Fibroblast of pulmonary artery (primary cell): ENCODE measurements at regions not wholly inside any gene's neighbourhood (a gene's known extent, or its start where the extent isn't known, plus 50 kb on each side); places are given as distances from the start of the nearest gene placed in this dataset.

ENCODE experiments used
- DNase-seq: peaks from one replicate; pipeline ENCODE4 v3.0.0-alpha.2; 2010; ENCODE audit warnings: low read depth
- H3K4me3 ChIP-seq: replicated peaks from 2 replicates; pipeline ENCODE4 v1.5.1; 2011; ENCODE audit warnings: low read depth, mild to moderate bottlenecking, control low read depth, low read length, moderate library complexity
- CTCF ChIP-seq: IDR thresholded peaks from 2 replicates; pipeline ENCODE4 v1.5.1; 2011; ENCODE audit warnings: mild to moderate bottlenecking, control low read depth, low read length, inconsistent platforms; ENCODE audit errors: missing control alignments

DNA sequence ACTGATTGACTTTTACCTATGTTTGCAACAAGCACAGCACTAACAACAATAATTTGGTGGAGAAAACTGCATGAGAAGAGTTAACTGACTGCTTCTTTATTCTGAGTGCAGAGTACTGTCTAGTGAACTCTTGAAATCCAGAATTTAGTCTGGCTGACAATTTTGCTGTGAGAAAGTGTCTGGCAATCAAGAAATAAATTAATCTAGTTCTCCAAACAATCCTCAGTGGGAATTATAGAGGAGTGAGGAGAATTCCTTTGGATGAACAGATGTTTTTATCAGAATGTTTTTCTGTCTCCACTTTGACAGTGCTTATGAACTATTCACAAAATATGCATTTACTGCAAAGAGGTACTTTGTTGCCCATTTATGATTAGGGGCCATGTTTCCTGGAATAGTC is 694.9 kb upstream of the LRRN3 start:
- DNase-seq = no peak
- H3K4me3 ChIP-seq = no peak overlapping the region
- TF ChIP-seq CTCF = no peak

DNA sequence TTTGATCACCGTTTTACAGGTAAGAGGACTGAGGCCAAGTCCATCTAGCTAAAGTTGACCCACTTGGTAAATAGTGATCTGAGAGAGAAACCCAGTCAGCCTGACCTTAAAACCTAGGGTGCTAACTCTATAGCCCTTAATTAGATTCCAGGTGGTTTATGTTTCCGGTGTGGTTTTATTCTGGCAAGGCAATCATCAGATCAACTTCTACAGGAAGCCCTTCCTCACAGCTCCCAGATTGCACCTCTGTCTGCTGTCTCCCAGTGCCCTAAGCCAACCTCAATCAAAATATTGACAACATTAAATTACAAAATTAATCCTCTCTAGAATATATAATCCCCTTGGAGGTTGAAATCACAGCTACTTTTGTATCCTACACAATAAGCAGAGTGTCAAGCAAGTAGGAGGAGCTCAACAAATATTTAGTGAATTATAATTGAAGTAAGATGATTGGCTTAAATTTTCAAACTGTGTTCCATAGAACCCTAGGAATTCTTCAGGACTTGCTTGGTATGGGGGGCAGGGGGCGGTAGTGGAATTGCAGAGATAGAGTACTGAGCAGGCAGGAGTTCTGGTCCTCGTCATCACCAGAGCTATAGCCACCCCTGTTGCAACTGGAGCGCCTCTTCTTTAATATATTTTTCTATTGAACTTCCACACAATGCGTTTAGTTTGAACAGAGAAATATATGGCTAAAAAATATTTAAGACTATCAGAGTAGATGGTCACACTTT is 692.8 kb upstream of the LRRN3 start:
- no peak for TF ChIP-seq CTCF
- DNase-seq = no peak
- no peak overlapping the region for H3K4me3 ChIP-seq

DNA sequence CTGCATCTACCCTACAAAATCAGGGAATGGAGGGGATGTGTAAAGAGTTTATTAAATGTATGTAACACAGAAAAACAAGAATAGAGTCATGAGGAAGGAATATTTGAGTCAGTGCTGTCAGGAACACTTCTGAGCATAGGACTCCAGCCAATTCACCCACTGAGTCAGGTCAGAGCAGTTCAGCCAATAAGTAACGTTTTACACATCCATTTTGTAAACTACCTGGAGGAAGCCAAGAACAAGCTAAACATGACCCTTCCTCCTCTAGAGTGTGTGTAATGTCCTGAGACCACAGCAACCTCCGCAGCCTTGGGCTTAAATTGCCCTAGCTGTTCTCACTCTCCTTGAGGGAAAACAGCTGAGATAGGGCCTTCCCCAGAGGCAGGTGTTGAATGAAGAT is 691.5 kb upstream of the LRRN3 start:
- no peak for TF ChIP-seq CTCF
- H3K4me3 ChIP-seq = no peak overlapping the region
- no peak for DNase-seq

DNA sequence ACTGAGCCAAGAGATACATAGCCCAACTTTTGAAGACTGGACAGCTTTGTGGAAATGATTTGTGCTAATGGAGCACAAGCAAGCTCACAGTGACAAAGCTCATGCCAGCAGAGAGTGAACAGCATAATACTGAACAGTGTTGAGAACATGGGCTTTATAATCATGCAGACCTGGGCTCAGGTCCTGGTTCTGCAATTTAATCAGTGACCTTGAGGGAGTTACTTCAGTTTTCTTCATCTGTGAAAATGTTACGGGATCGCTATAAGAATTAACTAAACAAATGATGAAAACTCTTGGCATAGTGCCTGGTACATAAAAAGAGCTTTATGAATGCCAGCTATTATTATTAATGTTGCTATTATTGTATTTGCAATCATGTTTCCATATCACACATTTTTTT is 690.5 kb upstream of the LRRN3 start:
- DNase-seq = no peak
- no peak for TF ChIP-seq CTCF
- no peak overlapping the region for H3K4me3 ChIP-seq

DNA sequence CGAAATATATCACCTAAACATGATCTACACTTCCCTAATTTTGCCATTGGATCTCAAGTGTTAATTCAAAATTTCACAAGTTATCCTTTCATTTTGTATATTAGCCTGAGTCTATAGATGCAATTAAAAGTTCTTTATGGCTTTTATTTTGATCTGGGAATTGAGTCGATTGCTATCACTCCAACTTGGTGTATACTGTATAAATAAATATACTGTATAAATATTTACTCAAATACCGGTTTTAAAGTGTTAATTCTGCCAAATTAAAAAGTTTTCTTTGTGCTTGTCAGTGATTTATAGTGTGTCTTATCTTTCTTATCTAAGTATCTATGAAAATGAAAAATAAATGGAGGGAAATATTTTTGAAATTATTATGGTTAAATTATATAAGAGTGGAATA is 683.7 kb upstream of the LRRN3 start:
- DNase-seq = no peak
- H3K4me3 ChIP-seq = no peak overlapping the region
- TF ChIP-seq CTCF = no peak

DNA sequence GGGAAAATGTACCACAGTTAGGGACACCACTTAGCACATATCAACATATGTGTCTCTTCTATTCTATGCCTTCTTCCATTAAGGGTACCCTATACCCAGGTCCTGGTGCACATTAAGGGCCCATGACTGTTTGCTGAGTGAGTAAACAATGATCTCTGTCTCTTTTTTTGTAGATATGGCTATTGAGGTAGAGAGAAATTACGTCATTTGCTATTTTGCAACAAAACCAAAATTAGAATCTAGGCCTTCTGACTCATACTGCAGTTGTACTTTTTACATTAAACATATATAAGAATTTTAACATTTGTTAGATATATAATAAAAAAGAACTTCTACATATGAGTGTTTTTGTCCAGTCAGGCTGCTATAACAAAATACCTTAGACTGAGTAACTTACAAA is 683.2 kb upstream of the LRRN3 start:
- H3K4me3 ChIP-seq = no peak overlapping the region
- no peak for DNase-seq
- no peak for TF ChIP-seq CTCF

- TF ChIP-seq CTCF = no peak
- no peak overlapping the region for H3K4me3 ChIP-seq
- DNase-seq = no peak
Observed at GRCh38 chr7:110412614-110413013, 678.3 kb upstream of the LRRN3 start.
